ENCODE measurements at regions not wholly inside any gene's neighbourhood (a gene's known extent, or its start where the extent isn't known, plus 50 kb on each side); places are given as distances from the start of the nearest gene placed in this dataset.

GRCh38 chr5:24916863-24917262, 272.1 kb upstream of the CDH10 start:
- ChIA-PET CTCF (ENCODE audit: partially characterized antibody) (no interaction called here), POLR2A (ENCODE audit: partially characterized antibody) (no interaction called here)
- Histone ChIP-seq H3K4me1 (replicated peaks in 1 of 4; ENCODE audit: control insufficient read depth in 3 of 4, insufficient read depth in 4 of 4, low read length in 3 of 4) (no peaks in the 10 kb centered on the region), H3K23me2 (ENCODE audit: low read depth, low read length) (no peaks in the 10 kb centered on the region; the same call in 1 of the 2 replicates), H2AFZ (ENCODE audit: low read length) (no peak overlapping the region), H3K18ac (ENCODE audit: extremely low read depth, low read length) (no peak overlapping the region), H2AK5ac (ENCODE audit: low read depth, low read length) (no peak overlapping the region), H2BK120ac (replicated peaks; ENCODE audit: low read depth, low read length) (no peak overlapping the region), H3K4ac (replicated peaks; ENCODE audit: insufficient read length, low read depth, low read length) (no peak overlapping the region), H2BK15ac (ENCODE audit: low read length) (no peak overlapping the region), H2BK12ac (ENCODE audit: low read depth, low read length) (no peak overlapping the region), H3K27ac (ENCODE audit: low read depth, low read length) (no peak overlapping the region), H3K79me1 (ENCODE audit: low read depth, low read length) (no peaks in the 10 kb centered on the region), H4K91ac (replicated peaks; ENCODE audit: insufficient read length, low read length) (no peak overlapping the region), H3K4me3 (ENCODE audit: extremely low read depth in 1 of 4, insufficient read depth in 2 of 4, low read depth in 3 of 4, low read length in 4 of 4) (no peak overlapping the region), H4K8ac (ENCODE audit: extremely low read depth, insufficient read depth, low read length) (no peak overlapping the region), H3K4me2 (ENCODE audit: insufficient read depth in 1 of 2, low read depth in 2 of 2, low read length in 2 of 2) (no peak overlapping the region), H3K9ac (replicated peaks in 1 of 4; ENCODE audit: extremely low read depth in 1 of 4, low read depth in 3 of 4, low read length in 3 of 4) (no peak overlapping the region), H3K14ac (ENCODE audit: insufficient read length) (no peak overlapping the region), H3K56ac (replicated peaks; ENCODE audit: insufficient read length, low read depth, low read length) (no peak overlapping the region), H3K27me3 (replicated peaks in 1 of 4; ENCODE audit: control insufficient read depth in 3 of 4, extremely low read depth in 1 of 4, insufficient read depth in 3 of 4, low read length in 3 of 4) (no peaks in the 10 kb centered on the region), H4K5ac (ENCODE audit: insufficient read length, low read depth, low read length) (no peak overlapping the region), H3K9me3 (ENCODE audit: insufficient read depth in 2 of 2, low read depth in 1 of 2, low read length in 1 of 2) (no peaks in the 10 kb centered on the region), H2BK5ac (ENCODE audit: low read depth, low read length) (no peak overlapping the region), H4K20me1 (replicated peaks in 1 of 2; ENCODE audit: control insufficient read depth in 1 of 2, insufficient read depth in 2 of 2, low read length in 2 of 2) (no peaks in the 10 kb centered on the region), H2BK20ac (ENCODE audit: low read length) (no peak overlapping the region), H3K79me2 (ENCODE audit: control insufficient read depth in 1 of 2, insufficient read depth in 2 of 2, low read length in 2 of 2) (no peaks in the 10 kb centered on the region), H3K23ac (ENCODE audit: insufficient read length) (no peak overlapping the region), H3K36me3 (ENCODE audit: control insufficient read depth in 2 of 4, insufficient read depth in 4 of 4, low read length in 3 of 4) (no peaks in the 10 kb centered on the region)
- TF ChIP-seq SUZ12 (IDR thresholded peaks at IDR 0.05; ENCODE audit: low read length) (no peak), POU5F1 (IDR thresholded peaks at IDR 0.05; ENCODE audit: low read depth, low read length) (no peak), EP300 (IDR thresholded peaks at IDR 0.05; ENCODE audit: borderline replicate concordance in 1 of 2, low read depth in 2 of 2, low read length in 2 of 2) (no peak), HDAC2 (IDR thresholded peaks at IDR 0.05; ENCODE audit: borderline replicate concordance in 1 of 2, low read depth in 2 of 2, low read length in 2 of 2) (no peak), POLR2AphosphoS5 (IDR thresholded peaks at IDR 0.05; ENCODE audit: low read depth, low read length) (no peak), CTBP2 (IDR thresholded peaks at IDR 0.05; ENCODE audit: borderline replicate concordance, insufficient read depth, insufficient read length, low read length) (no peak), MAX (IDR thresholded peaks at IDR 0.05) (no peak), SIX5 (IDR thresholded peaks at IDR 0.05; ENCODE audit: low read depth, low read length) (no peak)
- FAIRE-seq: no peak
- 91% methylated on average over 2 of the region's 2 CpGs; no CpG with 5 or more reads in 1 of the 2 experiments for WGBS, 2 experiments (ENCODE audit: extremely low coverage in 1 of 2, insufficient coverage in 1 of 2, insufficient read length in 1 of 2, insufficient replicate concordance in 2 of 2, low coverage in 1 of 2, low lambda C conversion rate in 2 of 2, missing lambda C conversion rate in 1 of 2)
- DNase-seq (ENCODE audit: low read depth in 1 of 2, low spot score in 2 of 2): no peak

All from H1 (cell line).